HG03064 (cell line): ENCODE measurements at regions not wholly inside any gene's neighbourhood (a gene's known extent, or its start where the extent isn't known, plus 50 kb on each side); places are given as distances from the start of the nearest gene placed in this dataset.
A peak's percentile ranks its signal among the peaks of the same experiment; 100 is the strongest.

ENCODE experiments used
- ATAC-seq: cut with Tn5 transposase; IDR thresholded peaks from one replicate; pipeline ENCODE4 v1.9.1; 2021; ENCODE audit warnings: low read depth; ENCODE audit not compliant: unreplicated experiment

- ATAC-seq, result peak; percentile 71
Observed at GRCh38 chr5:110916381-110917049, 155.0 kb upstream of the TSLP start.

DNA sequence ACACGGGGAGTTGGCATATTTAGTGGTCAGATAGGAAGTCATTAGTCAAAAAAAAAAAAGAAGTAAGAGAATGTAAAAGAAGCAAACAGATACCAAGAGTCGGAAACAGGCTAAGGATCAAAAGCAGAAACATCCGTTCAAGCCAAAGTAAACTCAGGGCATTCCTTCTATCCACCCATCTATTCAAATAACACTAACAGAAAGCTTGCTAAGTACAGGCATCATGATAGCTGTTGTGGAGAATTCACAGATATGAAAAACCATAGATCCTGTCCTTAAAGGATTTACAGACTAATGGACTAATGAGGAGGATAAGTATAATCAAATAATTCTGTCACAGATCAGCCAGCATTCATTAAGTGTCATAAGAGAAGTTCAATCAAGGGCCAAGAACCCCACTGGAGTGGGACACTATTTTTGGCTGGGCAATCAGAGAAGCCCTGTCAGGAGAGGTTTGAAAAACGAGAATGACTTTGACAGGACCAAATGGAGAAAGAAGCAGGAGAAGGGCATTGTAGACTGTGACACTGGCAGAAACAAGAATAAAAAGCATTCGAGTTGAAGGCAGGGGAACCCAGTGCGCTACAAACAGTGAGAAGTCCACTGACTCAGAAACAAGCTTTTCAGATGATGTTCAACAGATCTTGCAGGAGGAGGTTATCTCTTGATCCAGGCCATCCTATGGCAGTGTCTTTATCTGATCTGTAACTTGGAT lies 154.2 kb upstream of the TSLP start:
- no peak for ATAC-seq

DNA sequence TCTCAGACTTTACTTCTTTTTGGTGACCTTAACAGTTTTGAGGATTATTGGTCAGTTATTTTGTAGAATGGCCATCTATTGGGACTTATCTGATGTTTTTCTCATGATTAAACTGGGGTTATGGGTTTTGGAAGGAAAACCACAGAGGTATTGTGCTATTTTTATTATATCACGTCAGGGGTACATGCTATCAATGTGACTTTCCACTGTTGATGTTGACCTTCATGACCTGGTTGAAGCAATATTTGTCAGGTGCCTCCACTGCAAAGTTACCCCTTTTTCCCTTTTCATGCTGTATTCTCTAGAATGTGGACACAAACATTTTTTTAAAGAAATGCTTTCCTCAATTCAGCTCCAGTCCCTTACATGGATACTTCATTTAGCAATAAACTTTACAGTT lies 152.8 kb upstream of the TSLP start:
- no peak for ATAC-seq

DNA sequence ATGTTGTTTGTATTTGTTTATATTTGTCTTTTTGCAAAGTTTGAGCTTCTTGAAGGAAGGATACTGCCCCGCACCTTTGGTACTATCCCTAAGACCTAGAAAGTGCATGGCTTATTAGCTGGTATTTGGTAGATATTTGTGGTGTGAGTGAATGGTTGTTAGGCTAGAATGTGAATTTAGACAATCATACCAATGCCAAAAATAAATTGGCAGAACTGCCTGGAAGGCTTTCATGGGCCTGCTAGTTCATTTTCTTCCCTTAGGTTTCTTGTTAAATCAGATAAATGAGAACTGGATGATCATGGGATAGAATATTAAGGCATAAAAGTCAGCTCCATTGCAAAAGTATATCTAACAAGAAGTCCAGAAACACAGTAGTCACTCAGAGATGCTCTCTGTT lies 147.5 kb upstream of the TSLP start:
- no peak for ATAC-seq

DNA sequence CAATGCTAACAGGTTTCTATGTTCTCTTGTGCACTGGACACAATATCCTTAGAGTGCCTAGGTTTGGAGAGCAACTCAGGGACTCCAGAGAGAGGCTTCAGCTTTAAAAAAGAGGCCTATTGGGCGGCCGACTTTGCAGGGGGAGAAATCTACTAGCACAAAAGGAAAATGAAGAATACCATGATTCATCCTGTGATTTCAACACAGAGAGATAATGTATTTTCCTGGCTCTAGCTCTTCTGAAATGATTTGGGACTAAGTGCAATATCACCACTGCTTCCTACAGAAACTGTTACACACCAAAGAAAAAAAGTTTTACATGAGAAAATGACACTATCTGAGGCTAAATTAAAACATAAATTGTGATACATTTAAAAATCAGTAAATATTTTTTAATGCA lies 146.1 kb upstream of the TSLP start:
- no peak for ATAC-seq

DNA sequence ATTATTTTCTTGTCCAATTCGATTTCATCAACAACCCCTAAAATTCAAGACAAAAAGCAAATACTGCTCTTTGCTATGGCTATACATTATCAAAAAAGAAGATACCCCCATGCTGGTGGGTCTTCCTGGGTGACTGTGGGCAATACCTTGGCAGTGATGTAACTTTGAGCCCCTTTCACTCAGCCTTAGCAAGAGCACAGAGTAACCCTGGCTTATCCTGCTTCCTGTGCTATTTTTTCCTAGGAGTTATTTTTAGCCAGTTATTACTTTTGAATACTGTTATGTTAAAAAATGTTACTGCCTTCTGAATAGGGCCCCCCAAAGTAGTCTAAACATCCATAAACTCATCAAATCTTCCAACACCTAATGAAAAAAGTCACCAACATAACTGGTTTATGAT lies 145.6 kb upstream of the TSLP start:
- ATAC-seq, result no peak

- ATAC-seq, result peak; percentile 80
Observed at GRCh38 chr5:110932755-110933488, 138.6 kb upstream of the TSLP start.

- ATAC-seq, result no peak
Observed at GRCh38 chr5:110940136-110940535, 131.4 kb upstream of the TSLP start.

DNA sequence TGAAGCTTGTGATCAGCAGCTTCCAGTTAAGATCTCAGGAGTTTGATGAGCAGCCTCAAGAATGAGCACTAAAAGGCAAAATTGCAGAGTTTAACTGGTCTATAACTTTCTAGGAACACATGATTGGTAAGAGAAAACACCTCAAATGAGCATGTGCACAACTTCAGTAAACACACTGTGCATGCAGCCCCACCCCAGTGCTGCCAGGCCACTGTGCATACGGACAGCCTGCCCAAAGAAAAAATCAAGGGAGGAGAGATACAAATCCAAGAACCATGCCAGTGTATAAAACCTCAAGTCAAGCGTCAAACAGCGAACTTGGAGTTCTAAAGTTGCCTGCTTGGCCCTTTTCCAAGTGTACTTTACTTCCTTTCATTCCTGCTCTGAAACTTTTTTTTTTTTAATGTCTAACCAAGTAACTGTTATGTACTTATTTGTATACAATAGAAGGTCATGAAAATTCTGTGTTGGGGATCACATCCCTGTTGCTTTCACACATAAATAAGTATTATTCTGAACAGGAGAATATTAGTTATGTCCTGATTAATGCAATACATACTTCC lies 125.6 kb upstream of the TSLP start:
- no peak for ATAC-seq

GRCh38 chr5:110951373-110951791 lies 120.1 kb upstream of the TSLP start:
- no peak for ATAC-seq

DNA sequence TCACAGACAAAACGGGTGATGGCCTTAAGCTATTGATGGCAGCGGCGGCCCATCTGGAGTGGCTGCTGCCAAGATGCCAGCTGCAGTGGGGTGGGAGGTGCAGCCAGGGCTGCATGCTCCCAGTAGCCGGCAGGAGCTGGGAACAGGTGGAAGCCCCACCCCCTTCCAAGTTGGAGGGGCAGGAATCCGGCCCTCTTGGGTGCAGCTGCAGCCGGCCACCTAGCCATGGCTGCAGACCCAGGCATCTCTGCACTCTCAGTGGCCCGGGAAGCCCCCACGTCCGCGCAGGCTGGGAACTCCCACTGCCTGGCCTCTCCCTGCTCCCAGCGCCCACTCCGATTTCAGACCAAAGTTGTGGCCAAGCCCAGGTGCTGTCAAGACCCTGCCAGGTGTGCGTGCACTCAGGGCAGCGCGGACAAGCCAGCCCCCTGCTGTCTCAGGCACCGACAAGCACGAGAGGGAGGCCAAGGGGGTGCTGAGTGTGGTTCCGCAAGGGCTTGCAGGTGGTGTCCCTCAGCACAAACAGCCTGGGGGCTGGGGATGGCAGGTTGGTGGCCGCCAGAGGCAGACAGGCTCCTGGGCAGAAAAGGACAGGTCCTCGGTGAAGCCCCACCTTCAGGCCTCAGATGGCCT lies 115.1 kb upstream of the TSLP start:
- no peak for ATAC-seq

GRCh38 chr5:110956913-110957813 lies 114.3 kb upstream of the TSLP start:
- ATAC-seq, result no peak

- no peak for ATAC-seq
Observed at GRCh38 chr5:110957934-110958333, 113.6 kb upstream of the TSLP start.

DNA sequence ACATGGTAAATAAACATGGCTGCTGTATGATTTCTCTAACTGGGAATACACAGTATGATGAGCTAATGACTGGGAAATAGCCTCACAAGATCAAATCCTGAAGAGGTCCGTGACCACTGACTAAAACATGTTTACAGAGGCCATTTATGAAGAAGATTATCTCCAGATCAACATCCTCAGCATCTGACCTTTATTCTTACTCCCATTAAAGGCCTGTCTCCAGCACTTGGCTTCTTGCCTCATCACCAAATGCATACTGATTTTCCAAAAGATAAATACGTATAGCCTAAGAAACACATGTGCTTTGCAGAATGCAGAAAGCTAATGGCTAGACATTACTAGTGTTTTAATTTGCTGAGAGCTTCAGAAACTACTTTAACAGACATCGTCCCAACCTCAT lies 108.0 kb upstream of the TSLP start:
- ATAC-seq, result no peak

- ATAC-seq, result no peak
Observed at GRCh38 chr5:110965773-110966581, 105.5 kb upstream of the TSLP start.

GRCh38 chr5:110968246-110969005 lies 103.1 kb upstream of the TSLP start:
- no peak for ATAC-seq

GRCh38 chr5:110969502-110969901 lies 102.0 kb upstream of the TSLP start:
- no peak for ATAC-seq

- ATAC-seq, result no peak
Observed at GRCh38 chr5:110973510-110973909, 98.0 kb upstream of the TSLP start.
